DMS53 treated with DMSO at 0.1 percent for 48 hours (cell line): ENCODE measurements at regions not wholly inside any gene's neighbourhood (a gene's known extent, or its start where the extent isn't known, plus 50 kb on each side); places are given as distances from the start of the nearest gene placed in this dataset.

ENCODE experiments used
- DNase-seq: peaks from one replicate; lab custom pipeline; 2025; ENCODE audit not compliant: unreplicated experiment; lab: John Stamatoyannopoulos, UW

DNA sequence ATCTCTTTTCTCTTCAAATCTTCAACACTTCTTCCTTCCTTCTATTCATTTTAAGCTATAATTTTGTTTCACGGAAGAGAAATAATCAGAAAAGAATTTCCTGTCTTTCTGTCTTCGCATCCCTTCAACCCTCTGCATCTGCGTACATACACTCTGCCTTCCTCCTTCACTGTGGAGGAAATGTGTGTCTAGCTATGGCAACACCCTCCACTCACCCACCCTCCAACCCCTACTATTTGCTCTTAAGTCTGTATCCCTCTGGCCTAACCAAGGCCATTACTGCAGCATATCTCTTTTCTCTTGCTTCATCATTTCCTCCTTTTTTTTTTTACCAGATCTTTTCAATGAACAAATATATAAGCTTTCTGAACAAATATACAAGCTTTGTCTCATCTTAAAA, 105.7 kb upstream of the NUDT12 start:
- DNase-seq: no peak

GRCh38 chr5:103667068-103667467, 104.5 kb upstream of the NUDT12 start:
- DNase-seq: no peak

- no peak for DNase-seq
Measured at GRCh38 chr5:103657301-103657700, 94.7 kb upstream of the NUDT12 start.

DNA sequence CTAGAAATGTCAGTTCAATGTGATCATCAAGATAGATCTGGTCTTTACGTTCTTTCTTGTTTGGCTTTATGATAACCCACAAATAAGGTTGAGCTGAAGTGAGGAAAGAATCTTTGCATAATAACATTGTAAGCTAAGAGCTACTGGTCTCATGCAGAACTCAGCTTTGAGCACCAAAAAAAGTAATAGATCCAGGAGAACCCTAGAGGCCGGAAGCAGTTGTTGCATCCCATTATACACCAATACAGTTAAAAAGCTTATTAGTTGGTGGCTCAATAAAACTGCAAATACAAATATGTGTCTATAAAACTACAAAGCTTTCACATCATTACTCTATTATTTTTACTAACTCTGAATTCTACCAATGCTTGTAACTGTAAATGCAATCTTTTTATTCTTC, 85.5 kb upstream of the NUDT12 start:
- no peak for DNase-seq

- DNase-seq: no peak
Measured at GRCh38 chr5:103646698-103647614, 84.4 kb upstream of the NUDT12 start.

GRCh38 chr5:103645816-103646215, 83.2 kb upstream of the NUDT12 start:
- no peak for DNase-seq

GRCh38 chr5:103638979-103639378, 76.4 kb upstream of the NUDT12 start:
- no peak for DNase-seq

DNA sequence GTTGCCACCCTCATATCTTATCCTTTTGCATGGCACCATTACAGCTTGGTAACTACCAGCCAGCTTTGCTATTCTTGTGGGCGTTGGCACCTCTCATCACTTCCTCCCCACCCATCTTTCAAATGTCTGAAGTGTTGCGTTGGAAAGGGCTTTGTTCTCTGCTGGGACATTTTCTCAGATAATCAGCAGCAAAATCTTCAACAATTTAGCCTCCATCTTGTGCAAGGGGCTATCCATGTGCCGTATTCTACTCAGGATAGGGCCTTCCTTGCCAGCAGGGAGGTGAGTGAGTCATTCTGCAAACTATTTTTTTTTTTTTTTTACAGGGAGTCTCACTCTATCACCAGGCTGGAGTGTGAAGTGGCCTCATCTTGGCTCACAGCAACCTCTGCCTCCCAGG, 62.1 kb upstream of the NUDT12 start:
- DNase-seq: peak; percentile 43

- DNase-seq: no peak
Measured at GRCh38 chr5:103624035-103624480, 61.5 kb upstream of the NUDT12 start.

GRCh38 chr5:103623425-103623824, 60.8 kb upstream of the NUDT12 start:
- DNase-seq: no peak

DNA sequence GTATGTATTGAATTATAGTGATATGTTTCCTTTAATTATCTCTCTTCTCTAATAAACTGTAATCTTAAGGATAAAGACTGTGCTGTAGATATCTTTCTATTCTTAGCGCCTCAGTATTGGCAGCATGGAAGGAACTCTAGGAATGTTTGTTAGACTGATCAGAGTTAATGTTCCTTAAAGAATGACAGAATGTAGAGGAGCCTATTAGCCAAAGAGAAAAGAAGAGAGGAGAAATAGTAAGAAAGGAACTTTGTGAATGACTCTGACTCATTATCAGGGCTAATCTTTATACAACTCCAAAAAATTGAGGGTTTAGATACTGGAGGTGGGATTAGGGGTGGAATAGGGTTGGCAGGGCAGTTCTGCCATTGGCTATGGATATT, 59.0 kb upstream of the NUDT12 start:
- no peak for DNase-seq

DNA sequence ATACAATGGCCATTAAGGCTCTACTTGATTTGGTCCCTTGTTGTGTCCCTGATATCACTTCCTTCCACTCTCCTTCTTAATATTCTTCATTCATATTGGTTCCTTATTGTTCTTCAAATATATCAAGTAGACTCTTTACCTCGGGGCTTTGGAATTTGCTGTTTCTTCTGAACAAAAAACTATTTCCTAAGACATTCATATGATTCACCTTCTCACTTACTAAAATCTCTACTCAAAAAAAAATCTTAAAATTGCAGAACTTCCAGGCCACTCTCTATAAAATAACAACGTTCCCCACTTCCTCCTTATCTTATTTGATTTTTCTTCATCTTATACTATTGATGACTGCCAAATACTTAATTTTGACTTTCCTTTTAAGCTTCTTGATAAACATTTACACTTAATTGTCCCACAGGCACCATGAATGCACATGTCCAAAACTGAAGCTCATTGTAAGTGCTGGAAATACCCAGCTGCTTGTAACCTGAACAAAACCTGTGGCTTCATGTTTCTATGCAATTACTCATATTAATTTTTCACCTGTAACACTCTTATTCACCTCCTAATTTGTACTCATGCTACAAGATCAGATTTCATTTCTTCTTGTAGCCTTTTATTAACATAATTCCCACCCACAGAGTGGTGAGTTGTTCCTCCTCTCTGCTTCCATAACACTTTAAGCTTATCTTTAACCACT, 58.4 kb upstream of the NUDT12 start:
- no peak for DNase-seq

GRCh38 chr5:103617913-103618312, 55.3 kb upstream of the NUDT12 start:
- no peak for DNase-seq

- DNase-seq: no peak
Measured at GRCh38 chr5:103617090-103617489, 54.5 kb upstream of the NUDT12 start.

GRCh38 chr5:103612545-103612944, 50.0 kb upstream of the NUDT12 start:
- no peak for DNase-seq
